NCI-H748 (cell line): ENCODE measurements at regions not wholly inside any gene's neighbourhood (a gene's known extent, or its start where the extent isn't known, plus 50 kb on each side); places are given as distances from the start of the nearest gene placed in this dataset.

Experiments used
- DNase-seq: peaks from one replicate; lab custom pipeline; 2025; ENCODE audit not compliant: unreplicated experiment; lab: John Stamatoyannopoulos, UW

DNA sequence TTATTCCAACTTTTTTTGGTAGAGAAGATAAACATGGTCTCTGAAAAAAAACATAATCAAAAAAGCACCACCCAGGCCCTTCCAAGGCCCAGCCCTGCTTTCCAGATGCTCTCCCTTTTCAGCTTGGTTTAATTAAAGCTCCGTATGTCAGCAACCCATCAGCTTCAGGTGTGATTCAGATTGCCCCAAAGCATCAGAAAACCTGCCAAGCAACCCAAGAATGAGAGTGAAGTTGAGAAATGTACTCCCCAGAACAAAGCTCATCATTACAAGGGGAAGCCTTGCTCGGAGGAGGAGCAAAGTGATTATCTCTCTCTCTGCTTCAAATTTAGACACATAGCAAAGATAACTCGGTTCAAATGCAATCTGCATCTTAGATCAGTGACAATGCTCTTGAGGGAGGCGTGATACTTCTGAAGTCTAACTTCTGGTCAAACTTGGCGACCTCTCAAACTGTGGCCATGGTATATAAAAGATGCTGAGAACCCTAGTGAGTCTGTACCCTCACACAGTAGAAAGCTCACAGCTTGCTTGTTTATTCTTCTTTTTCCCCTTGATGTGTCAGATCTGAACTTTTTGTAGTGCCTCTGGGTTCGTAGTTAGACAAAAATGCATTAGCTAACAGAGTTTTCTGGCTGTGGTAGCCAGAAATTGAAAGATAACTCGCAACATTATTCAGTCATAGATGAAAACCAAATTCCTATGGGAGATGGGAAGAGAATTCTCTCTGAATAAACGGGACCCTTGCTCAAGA, 63.3 kb upstream of the ZC3H11B start:
- no peak for DNase-seq

DNA sequence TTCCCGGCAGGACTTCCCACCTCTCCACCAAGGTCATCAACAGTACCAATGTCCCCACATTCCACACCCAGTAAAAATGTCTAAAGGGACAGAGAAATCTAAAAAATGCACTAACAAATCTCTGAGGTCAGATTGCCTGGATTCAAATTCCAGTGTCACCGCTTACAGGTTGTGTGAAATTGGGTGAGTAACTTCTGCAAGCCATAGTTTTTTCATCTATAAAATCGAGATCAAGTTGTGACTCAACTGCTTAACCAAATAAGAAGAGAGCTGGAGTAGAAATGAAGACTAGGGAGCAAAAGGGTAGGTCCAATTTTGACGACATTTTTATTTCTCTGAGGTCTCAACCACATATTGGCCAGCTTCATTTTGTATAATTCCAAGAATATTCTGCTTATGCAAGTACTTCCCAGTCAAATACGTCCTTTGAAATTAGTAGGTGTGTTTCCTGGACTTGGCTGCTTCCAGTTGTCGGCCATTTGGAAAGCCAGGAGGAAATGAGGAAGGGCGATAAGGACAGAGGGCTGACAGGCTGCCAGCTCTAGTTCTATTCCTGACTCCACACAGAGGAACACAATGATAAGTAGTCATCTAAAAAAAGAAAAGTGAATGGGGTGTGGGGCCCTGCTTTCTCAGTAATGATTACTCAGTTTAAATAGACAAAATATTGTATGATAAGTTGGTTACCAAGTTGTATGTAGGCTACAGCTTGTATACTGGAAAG, 57.7 kb upstream of the ZC3H11B start:
- no peak for DNase-seq

DNA sequence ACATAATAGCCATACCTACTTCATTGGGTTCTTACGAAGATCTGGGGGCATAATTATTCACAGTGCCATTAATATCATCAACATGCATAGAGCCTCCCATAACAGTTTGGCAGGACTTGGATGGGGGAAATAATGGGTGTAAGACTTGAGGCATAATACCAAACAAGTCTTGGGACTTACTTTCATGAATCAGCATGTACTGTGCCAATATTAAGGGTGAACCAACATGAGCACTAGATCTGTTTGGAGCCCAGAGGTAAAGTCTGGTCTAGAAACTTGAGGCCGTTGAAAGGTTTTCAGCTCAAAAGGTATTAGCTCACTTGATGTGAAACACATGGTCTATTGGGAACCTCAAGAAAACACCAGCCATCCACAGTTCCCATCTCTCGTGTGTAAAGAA, 56.7 kb upstream of the ZC3H11B start:
- DNase-seq: no peak

DNA sequence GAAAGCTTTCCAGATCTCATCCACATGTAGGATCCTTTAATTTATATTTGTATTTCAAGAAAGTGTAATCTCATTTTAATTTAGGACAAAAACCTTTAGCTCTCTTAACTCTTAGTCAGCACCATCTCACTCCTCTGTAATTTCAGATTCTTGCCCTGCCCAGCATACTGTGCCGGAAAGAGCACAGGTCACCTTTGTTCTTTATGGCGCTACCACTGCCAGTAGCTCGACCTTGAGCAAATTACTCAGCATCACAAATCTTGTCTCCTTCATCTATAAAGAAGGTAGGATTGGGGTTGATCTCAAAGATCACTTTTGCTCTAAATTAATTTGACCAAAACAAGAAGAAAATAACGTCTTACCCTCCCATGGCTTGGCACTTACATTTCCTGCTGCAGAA, 56.1 kb upstream of the ZC3H11B start:
- DNase-seq: no peak

GRCh38 chr1:219668446-219668845, 55.5 kb upstream of the ZC3H11B start:
- no peak for DNase-seq

DNA sequence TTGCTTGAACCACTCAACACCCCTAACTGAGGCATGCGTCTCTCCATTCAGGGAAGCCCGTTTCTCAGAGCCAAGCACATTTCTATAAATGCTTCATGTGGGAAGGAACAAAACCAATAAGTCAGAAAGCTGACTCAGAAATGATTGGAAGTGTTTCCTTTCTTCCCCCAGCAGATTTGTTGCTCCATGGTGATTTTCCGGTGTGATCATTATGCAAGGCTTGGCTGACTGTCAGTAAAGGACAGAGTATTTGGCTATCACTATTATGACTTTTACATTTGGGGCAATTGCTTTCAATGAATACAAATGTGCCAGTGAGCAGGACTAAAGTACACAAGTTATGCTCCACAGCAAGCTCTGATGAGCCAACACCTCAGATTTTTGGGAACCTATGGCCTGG, 53.3 kb upstream of the ZC3H11B start:
- no peak for DNase-seq

- no peak for DNase-seq
Measured at GRCh38 chr1:219665089-219665488, 52.2 kb upstream of the ZC3H11B start.

DNA sequence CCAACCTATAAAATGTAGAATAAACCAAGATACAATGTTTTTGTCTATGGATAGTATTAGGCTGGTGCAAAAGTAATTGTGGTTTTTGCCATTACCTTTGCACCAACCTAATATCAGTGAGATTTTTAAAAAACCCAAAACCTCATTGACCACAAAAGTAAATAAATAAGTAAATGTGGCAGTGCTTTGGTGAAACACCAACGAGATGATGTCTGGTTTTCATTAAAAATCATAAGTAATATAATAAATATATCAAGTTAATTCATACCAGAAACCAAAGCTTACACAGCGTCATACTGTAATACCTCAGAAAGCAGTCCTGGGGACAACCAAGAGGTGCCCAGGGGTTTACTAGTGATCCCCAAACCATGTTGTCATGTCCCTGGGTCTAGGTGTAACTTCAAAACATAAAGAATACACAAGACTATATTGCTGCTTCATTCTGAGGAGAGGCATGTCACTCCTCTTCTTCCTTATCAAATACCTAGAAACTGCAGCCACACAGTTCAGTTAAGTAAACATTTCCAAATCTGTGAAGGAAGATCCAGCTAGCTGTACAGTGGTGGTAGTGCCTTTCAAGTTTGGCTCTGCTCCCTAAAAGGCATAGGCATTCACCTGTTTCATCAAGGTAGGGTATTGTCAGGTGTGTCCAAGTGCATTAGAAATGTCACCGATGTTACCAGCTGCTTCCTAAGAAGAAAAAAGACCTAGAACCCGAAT, 51.6 kb upstream of the ZC3H11B start:
- no peak for DNase-seq
